ENCODE measurements at regions not wholly inside any gene's neighbourhood (a gene's known extent, or its start where the extent isn't known, plus 50 kb on each side); places are given as distances from the start of the nearest gene placed in this dataset.

- TF ChIP-seq CTCF (IDR thresholded peaks at IDR 0.05; ENCODE audit: control insufficient read depth, extremely low read depth, insufficient read depth): no peak
- DNase-seq (ENCODE audit: low read depth): no peak
Observed at GRCh38 chr12:116492703-116493324, 66.4 kb upstream of the MAP1LC3B2 start.

GRCh38 chr12:116495260-116495659 is 63.9 kb upstream of the MAP1LC3B2 start:
- no peak overlapping the region for H3K4me3 ChIP-seq (ENCODE audit: low read depth, low read length)
- DNase-seq (ENCODE audit: low read depth): peak; percentile 53
- no peak for TF ChIP-seq CTCF (IDR thresholded peaks at IDR 0.05; ENCODE audit: control insufficient read depth, extremely low read depth, insufficient read depth)

More at GRCh38 chr12:116492703-116493324, 66.4 kb upstream of the MAP1LC3B2 start:
- no peak overlapping the region for H3K4me3 ChIP-seq (ENCODE audit: low read depth, low read length)

GRCh38 chr12:116497051-116497591 is 62.1 kb upstream of the MAP1LC3B2 start:
- DNase-seq (ENCODE audit: low read depth): no peak

GRCh38 chr12:116498471-116498870 is 60.7 kb upstream of the MAP1LC3B2 start:
- TF ChIP-seq CTCF (IDR thresholded peaks at IDR 0.05; ENCODE audit: control insufficient read depth, extremely low read depth, insufficient read depth): no peak
- no peak for DNase-seq (ENCODE audit: low read depth)
- H3K4me3 ChIP-seq (ENCODE audit: low read depth, low read length): no peak overlapping the region

More at GRCh38 chr12:116497051-116497591, 62.1 kb upstream of the MAP1LC3B2 start:
- H3K4me3 ChIP-seq (ENCODE audit: low read depth, low read length): no peak overlapping the region
- TF ChIP-seq CTCF (IDR thresholded peaks at IDR 0.05; ENCODE audit: control insufficient read depth, extremely low read depth, insufficient read depth): no peak

GRCh38 chr12:116502141-116502725 is 56.9 kb upstream of the MAP1LC3B2 start:
- no peak for TF ChIP-seq CTCF (IDR thresholded peaks at IDR 0.05; ENCODE audit: control insufficient read depth, extremely low read depth, insufficient read depth)
- DNase-seq (ENCODE audit: low read depth): no peak
- no peak overlapping the region for H3K4me3 ChIP-seq (ENCODE audit: low read depth, low read length)

- no peak for DNase-seq (ENCODE audit: low read depth)
- no peak for TF ChIP-seq CTCF (IDR thresholded peaks at IDR 0.05; ENCODE audit: control insufficient read depth, extremely low read depth, insufficient read depth)
- no peak overlapping the region for H3K4me3 ChIP-seq (ENCODE audit: low read depth, low read length)
Observed at GRCh38 chr12:116502989-116503496, 56.1 kb upstream of the MAP1LC3B2 start.

All from LNCaP clone FGC (cell line).